BLaER1 treated with 17β-estradiol and CSF1 and Interleukin-3, amounts not matched to agents 10 nM and 100 nM (cell line): ENCODE measurements at regions not wholly inside any gene's neighbourhood (a gene's known extent, or its start where the extent isn't known, plus 50 kb on each side); places are given as distances from the start of the nearest gene placed in this dataset.

Experiments used
- H3K27ac ChIP-seq, 11 experiments: shearing (Covaris generic); formaldehyde crosslinking; 2 replicates each; pipeline ENCODE4 v1.8.1; 2022
- H3K27me3 ChIP-seq, 11 experiments: shearing (Covaris generic); formaldehyde crosslinking; 2 replicates each; pipeline ENCODE4 v1.8.1; 2022
- H3K36me3 ChIP-seq, 11 experiments: shearing (Covaris generic); formaldehyde crosslinking; 2 replicates each; pipeline ENCODE4 v1.8.1; 2022
- H3K4me1 ChIP-seq, 10 experiments: shearing (Covaris generic); formaldehyde crosslinking; 2 replicates each; pipeline ENCODE4 v1.8.1; 2022
- H3K4me2 ChIP-seq, 11 experiments: shearing (Covaris generic); formaldehyde crosslinking; 2 replicates each; pipeline ENCODE4 v1.8.1; 2022
- H3K4me3 ChIP-seq, 10 experiments: shearing (Covaris generic); formaldehyde crosslinking; 2 replicates each; pipeline ENCODE4 v1.8.1; 2022
- H3K9ac ChIP-seq, 11 experiments: shearing (Covaris generic); formaldehyde crosslinking; 2 replicates each; pipeline ENCODE4 v1.8.1; 2022
- H3K9me3 ChIP-seq, 11 experiments: shearing (Covaris generic); formaldehyde crosslinking; replicated peaks in 1 of 11; 2 replicates each; pipeline ENCODE4 v1.8.1; 2022
- H4K20me1 ChIP-seq, 11 experiments: shearing (Covaris generic); formaldehyde crosslinking; 2 replicates each; pipeline ENCODE4 v1.8.1; 2022
- Cebpa-rat ChIP-seq, 11 experiments: shearing (Covaris generic); IDR thresholded peaks; 2 replicates each; pipeline ENCODE4 v1.8.1; 2022

DNA sequence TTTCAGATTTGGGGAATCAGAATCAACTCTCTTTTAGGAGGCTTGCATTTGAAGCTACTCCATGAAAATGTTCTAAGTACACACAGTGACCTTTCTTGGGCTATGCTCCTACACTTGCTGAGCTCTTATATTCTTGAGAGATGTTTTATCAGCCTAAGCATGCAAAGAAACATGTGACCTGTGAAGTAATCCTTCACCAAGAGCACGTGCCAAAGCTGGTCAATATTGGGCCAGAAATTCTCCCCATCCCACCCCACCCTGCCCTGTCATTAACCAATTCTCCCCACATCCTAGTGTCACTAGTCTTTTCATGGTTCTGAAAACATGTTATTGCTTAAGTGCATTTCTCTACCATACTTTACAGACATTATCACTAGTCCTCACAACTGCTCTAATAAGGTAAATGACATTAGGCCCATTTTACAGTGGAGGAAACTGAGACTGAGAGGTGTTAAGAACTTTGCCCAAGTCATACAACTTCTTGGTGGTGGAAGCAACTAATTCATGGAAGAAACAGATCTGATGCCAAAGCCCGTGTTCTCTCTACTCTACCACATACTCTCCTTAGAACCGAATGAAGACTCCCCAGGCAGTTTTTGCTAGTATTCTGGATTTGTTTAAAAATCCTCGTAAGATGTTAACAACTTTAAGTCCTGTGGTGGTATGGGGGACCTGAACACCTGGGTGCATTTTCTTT is 200.6 kb downstream of the PTEN start:
- no peak for TF ChIP-seq Cebpa-rat (IDR thresholded peaks at IDR 0.05)
- peaks cover 64 to 84% (median 72%) of the 10 kb centered on the region in 10 experiments for H3K4me1 ChIP-seq
- no peak overlapping the region for H3K4me3 ChIP-seq
- H3K27ac ChIP-seq, result peak overlapping the region in 7 of 11 experiments; percentile 17 to 81 (median 80); a peak in 10 of 22 replicates
- no peak overlapping the region for H3K9ac ChIP-seq
- peak overlapping the region; percentile 77 to 92 (median 86); a peak in 21 of 22 replicates for H3K4me2 ChIP-seq
- H3K9me3 ChIP-seq, result peaks cover 0 to 16% (median 7%) of the 10 kb centered on the region in 11 experiments; a peak in 10 of 22 replicates
- H3K27me3 ChIP-seq, result no peaks in the 10 kb centered on the region
- no peaks in the 10 kb centered on the region for H4K20me1 ChIP-seq
- no peaks in the 10 kb centered on the region for H3K36me3 ChIP-seq

DNA sequence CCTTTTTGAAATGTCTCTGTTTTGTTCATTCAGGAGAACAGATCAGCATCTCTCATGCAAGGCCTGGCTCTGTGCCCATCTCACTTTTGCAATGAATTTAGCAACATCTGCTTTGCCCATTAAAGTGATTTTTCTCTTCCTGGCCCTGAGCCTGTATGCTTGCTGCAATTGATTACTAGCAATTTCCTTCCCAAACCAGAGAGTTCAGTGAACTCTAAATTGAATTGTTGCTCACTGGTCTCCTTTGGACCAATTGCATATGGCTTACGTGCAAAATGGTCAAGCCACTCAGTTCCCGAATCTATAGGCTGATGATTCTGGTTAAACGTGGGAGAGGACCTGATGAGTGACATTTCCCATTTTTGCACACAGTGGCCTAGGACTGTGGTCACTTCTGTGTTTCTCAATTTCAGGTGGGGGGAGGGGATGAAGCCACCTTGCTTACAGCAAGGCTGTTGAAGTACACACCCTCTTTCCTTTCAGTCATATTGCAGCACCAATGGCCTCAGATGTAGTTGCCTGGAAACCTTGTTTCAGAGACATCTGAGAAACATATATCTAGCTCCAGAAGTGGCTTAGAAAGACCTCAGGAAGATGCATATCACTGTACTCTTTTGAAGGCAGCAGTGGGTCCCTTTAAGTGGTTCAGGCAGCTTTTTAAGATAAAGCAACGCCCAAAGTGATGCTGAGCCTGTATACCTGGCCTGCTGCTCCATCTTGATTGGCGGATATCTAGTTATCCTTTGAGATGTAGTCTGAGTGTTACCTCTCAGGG is 201.4 kb downstream of the PTEN start:
- Histone ChIP-seq H3K9ac (peak overlapping the region in 7 of 11 experiments; percentile 23 to 69 (median 54); a peak in 11 of 22 replicates), H3K36me3 (no peaks in the 10 kb centered on the region), H3K4me2 (peak overlapping the region; percentile 77 to 92 (median 86)), H3K27ac (peak overlapping the region; percentile 23 to 81 (median 78); a peak in 19 of 22 replicates), H3K4me1 (peaks cover 72 to 86% (median 80%) of the 10 kb centered on the region in 10 experiments), H3K27me3 (no peaks in the 10 kb centered on the region), H4K20me1 (no peaks in the 10 kb centered on the region), H3K4me3 (0 out of 20 replicates have a peak overlapping the region, but pooled peaks of 1 of the 10 experiments have one; percentile 24), H3K9me3 (peaks cover 0 to 16% (median 7%) of the 10 kb centered on the region in 11 experiments; a peak in 10 of 22 replicates)
- peak in 2 of 11 experiments; percentile 8 to 9; a peak in 1 of 22 replicates for TF ChIP-seq Cebpa-rat (IDR thresholded peaks at IDR 0.05)

DNA sequence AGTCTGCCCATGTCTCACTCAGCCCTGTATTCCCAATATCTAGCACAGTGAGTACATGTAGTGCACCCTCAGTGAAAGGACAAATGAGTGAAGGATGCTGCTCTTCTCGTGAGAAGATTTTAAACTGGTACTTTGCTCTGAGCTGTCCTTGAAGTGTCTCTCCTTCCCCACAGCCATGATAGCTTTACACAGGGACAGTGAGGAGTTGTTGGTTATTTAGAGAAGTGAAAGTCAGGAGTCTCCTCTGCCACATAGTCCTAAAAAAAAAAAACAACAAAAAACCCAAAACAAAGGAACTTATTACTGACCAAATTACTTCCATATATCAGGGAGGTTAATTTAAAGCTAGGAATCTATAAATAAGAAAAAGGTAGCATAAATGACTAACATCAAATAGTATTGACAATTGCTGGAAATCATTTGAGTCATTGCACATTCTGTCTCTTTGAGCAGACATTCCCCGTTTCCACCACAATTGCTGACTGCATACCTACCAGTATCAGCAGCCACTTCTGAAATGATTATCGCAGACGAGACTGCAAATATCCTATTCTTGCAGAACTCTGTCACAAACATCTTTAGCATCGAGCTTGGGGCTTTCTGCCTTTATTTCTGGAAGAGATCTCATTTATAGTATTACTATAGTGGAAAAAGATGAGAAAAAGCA is 202.1 kb downstream of the PTEN start:
- H4K20me1 ChIP-seq, result no peaks in the 10 kb centered on the region
- H3K9ac ChIP-seq, result peak overlapping the region in 8 of 11 experiments; percentile 23 to 69 (median 50); a peak in 13 of 22 replicates

DNA sequence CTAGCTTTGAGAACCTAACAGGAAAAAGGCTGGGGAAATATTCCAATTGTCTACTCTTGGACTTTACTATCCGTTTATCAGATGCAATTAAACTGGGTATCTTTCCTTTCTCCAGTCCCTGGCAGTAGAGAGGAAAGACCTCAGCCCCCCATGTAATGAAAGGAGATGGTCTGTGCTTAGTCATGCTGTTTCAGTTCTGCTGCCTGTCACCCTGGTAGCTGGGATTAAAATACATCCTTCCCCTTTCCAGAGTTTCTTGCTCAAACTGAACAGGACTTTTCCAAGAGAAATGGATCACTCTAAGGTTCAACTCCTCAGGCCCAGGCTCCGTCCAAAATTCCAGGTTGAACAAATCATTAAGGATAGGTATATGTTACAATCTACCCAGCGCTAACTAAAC is 202.9 kb downstream of the PTEN start:
- Histone ChIP-seq H3K27ac (peak overlapping the region; percentile 17 to 81 (median 78); a peak in 21 of 22 replicates), H3K9me3 (peaks cover 0 to 16% (median 7%) of the 10 kb centered on the region in 11 experiments; a peak in 10 of 22 replicates), H3K4me3 (peak overlapping the region in 8 of 10 experiments; percentile 6 to 36 (median 16); a peak in 10 of 20 replicates), H3K4me2 (peak overlapping the region; percentile 77 to 92 (median 86)), H3K27me3 (no peaks in the 10 kb centered on the region), H3K4me1 (peaks cover 87 to 99% (median 93%) of the 10 kb centered on the region in 10 experiments), H3K9ac (peak overlapping the region in 9 of 11 experiments; percentile 11 to 69 (median 54); a peak in 15 of 22 replicates), H3K36me3 (no peaks in the 10 kb centered on the region), H4K20me1 (no peaks in the 10 kb centered on the region)
- no peak for TF ChIP-seq Cebpa-rat (IDR thresholded peaks at IDR 0.05)

More for the DNA sequence above, 202.1 kb downstream of the PTEN start:
- peak overlapping the region; percentile 33 to 81 (median 78); a peak in 21 of 22 replicates for H3K27ac ChIP-seq
- no peaks in the 10 kb centered on the region for H3K27me3 ChIP-seq
- H3K4me2 ChIP-seq, result peak overlapping the region; percentile 77 to 92 (median 86)
- peak overlapping the region in 4 of 10 experiments; percentile 14 to 36 (median 34); a peak in 3 of 20 replicates for H3K4me3 ChIP-seq
- no peak for TF ChIP-seq Cebpa-rat (IDR thresholded peaks at IDR 0.05)
- H3K4me1 ChIP-seq, result peaks cover 79 to 94% (median 87%) of the 10 kb centered on the region in 10 experiments
- peaks cover 0 to 16% (median 7%) of the 10 kb centered on the region in 11 experiments; a peak in 10 of 22 replicates for H3K9me3 ChIP-seq
- H3K36me3 ChIP-seq, result no peaks in the 10 kb centered on the region

DNA sequence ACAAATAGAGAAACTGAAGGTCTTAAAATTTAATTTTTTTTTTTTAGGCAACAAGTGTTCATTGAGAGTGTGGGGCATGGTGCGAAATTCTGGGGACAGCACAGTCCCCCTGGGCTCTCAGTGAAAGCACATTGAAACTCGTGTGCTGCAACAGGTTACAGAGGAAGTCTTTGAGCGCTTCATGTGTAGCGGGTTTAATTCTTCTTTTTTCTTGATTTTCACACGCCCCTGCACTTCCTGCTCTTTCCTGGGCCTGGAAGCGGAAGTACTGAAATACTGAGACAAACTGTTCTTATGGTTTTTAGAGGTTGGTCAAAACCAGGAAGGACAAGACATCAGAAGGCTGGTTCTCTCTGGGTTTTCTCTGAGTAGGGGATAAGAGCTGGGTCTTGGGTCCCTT is 203.5 kb downstream of the PTEN start:
- Histone ChIP-seq H3K4me1 (peaks cover 93 to 100% (median 98%) of the 10 kb centered on the region in 10 experiments), H3K4me2 (peak overlapping the region; percentile 77 to 92 (median 86)), H3K9ac (peak overlapping the region in 9 of 11 experiments; percentile 34 to 69 (median 54); a peak in 15 of 22 replicates), H4K20me1 (no peaks in the 10 kb centered on the region), H3K4me3 (peak overlapping the region in 8 of 10 experiments; percentile 6 to 36 (median 20); a peak in 9 of 20 replicates), H3K27me3 (no peaks in the 10 kb centered on the region), H3K9me3 (peaks cover 0 to 19% (median 7%) of the 10 kb centered on the region in 11 experiments; a peak in 10 of 22 replicates), H3K36me3 (no peaks in the 10 kb centered on the region), H3K27ac (peak overlapping the region; percentile 10 to 81 (median 78); a peak in 21 of 22 replicates)
- TF ChIP-seq Cebpa-rat (IDR thresholded peaks at IDR 0.05), result 0 out of 22 replicates have a peak, but pooled peaks of 1 of the 11 experiments have one; percentile 30

DNA sequence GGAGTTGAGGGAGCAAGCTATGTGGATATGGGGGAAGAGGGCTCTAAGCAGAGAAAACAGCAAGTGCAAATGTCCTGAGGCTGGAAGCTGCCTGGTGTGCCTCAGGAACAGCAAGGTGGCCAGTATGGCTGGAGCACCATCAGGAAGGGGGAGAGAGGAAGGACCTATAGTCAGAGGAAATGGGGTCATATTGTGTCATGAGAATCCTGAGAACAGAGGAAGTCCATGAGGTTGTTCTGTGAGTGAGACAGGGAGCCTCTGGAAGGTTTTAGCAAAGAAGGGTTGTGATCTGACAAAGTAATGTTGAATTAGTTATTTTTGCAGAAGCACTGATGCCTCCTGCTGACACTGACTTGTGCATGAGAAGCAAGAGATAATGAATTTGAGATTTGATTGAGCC is 204.3 kb downstream of the PTEN start:
- Histone ChIP-seq H4K20me1 (no peaks in the 10 kb centered on the region), H3K4me2 (peak overlapping the region; percentile 77 to 92 (median 86)), H3K27ac (peak overlapping the region; percentile 10 to 81 (median 78); a peak in 21 of 22 replicates), H3K36me3 (no peaks in the 10 kb centered on the region), H3K9ac (peak overlapping the region in 3 of 11 experiments; percentile 22 to 69 (median 63); a peak in 4 of 22 replicates), H3K9me3 (peaks cover 0 to 19% (median 7%) of the 10 kb centered on the region in 11 experiments; a peak in 10 of 22 replicates), H3K4me3 (peak overlapping the region in 6 of 10 experiments; percentile 5 to 34 (median 20); a peak in 5 of 20 replicates), H3K27me3 (no peaks in the 10 kb centered on the region), H3K4me1 (peaks cover 93 to 100% (median 97%) of the 10 kb centered on the region in 10 experiments)
- TF ChIP-seq Cebpa-rat (IDR thresholded peaks at IDR 0.05), result no peak

DNA sequence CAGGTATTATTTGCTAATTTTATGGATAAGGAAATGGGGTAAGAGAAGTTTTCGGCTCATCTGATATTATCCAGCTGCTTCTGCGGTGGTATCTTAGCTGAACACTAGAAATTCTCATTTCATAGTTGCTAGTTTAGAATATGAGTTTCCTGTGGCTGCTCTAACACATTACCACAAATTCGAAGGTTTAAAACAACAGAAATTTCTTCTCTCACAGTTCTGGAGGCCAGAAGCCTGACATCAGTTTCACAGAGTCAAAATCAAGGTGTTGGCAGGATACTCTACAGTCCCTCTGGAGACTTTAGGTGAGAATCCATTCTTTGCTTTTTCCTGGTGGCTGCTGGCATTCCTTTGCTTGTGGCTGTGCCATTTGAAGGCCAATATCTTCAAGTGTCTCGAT is 205.9 kb downstream of the PTEN start:
- H3K27me3 ChIP-seq, result no peaks in the 10 kb centered on the region
- H4K20me1 ChIP-seq, result no peaks in the 10 kb centered on the region
- H3K9ac ChIP-seq, result peak overlapping the region in 5 of 11 experiments; percentile 3 to 53 (median 19); a peak in 4 of 22 replicates
- peaks cover 81 to 93% (median 84%) of the 10 kb centered on the region in 10 experiments for H3K4me1 ChIP-seq
- H3K4me3 ChIP-seq, result no peak overlapping the region
- peaks cover 0 to 19% (median 7%) of the 10 kb centered on the region in 11 experiments; a peak in 10 of 22 replicates for H3K9me3 ChIP-seq
- no peaks in the 10 kb centered on the region for H3K36me3 ChIP-seq
- H3K4me2 ChIP-seq, result peak overlapping the region; percentile 77 to 92 (median 84); a peak in 21 of 22 replicates
- no peak for TF ChIP-seq Cebpa-rat (IDR thresholded peaks at IDR 0.05)
- peak overlapping the region in 10 of 11 experiments; percentile 15 to 81 (median 73); a peak in 19 of 22 replicates for H3K27ac ChIP-seq
